ENCODE measurements at regions not wholly inside any gene's neighbourhood (a gene's known extent, or its start where the extent isn't known, plus 50 kb on each side); places are given as distances from the start of the nearest gene placed in this dataset.

GRCh38 chr9:105832096-105832710 is 137.9 kb downstream of the TMEM38B start:
- TF ChIP-seq CTCF (conservative IDR thresholded peaks at IDR 0.05; ENCODE audit: low read length) (no peak), EZH2phosphoT487 (IDR thresholded peaks at IDR 0.05; ENCODE audit: borderline replicate concordance) (no peak)

Data from Loucy (cell line).